ENCODE measurements at regions not wholly inside any gene's neighbourhood (a gene's known extent, or its start where the extent isn't known, plus 50 kb on each side); places are given as distances from the start of the nearest gene placed in this dataset.

GRCh38 chr2:186302263-186302662, 183.8 kb upstream of the ZC3H15 start:
- no peak for TF ChIP-seq POLR2A (IDR thresholded peaks at IDR 0.05)
- no peak for TF ChIP-seq CTCF (IDR thresholded peaks at IDR 0.05)

Measured in body of pancreas (tissue), 4 donors.